Neural cell (in vitro differentiated cells): ENCODE measurements at regions not wholly inside any gene's neighbourhood (a gene's known extent, or its start where the extent isn't known, plus 50 kb on each side); places are given as distances from the start of the nearest gene placed in this dataset.

Experiments used
- EP300 ChIP-seq: fragments of 450-650 bp; conservative IDR thresholded peaks from 2 replicates; pipeline ENCODE4 v1.6.1; 2014; ENCODE audit warnings: antibody characterized with exemption, mild to moderate bottlenecking, moderate library complexity; ENCODE audit not compliant: poor library complexity, severe bottlenecking
- EZH2 ChIP-seq: fragments of 200-600, 300-800 bp; shearing (Covaris generic), sonication (generic); IDR thresholded peaks from 2 replicates; pipeline ENCODE4 v1.6.1; 2014; ENCODE audit warnings: antibody characterized with exemption, low read length, borderline replicate concordance, mild to moderate bottlenecking; ENCODE audit not compliant: insufficient read depth, poor library complexity, severe bottlenecking
- MXI1 ChIP-seq: fragments of 450-650 bp; conservative IDR thresholded peaks from 2 replicates; pipeline ENCODE4 v1.6.1; 2014; ENCODE audit warnings: antibody characterized with exemption, mild to moderate bottlenecking; ENCODE audit not compliant: poor library complexity, severe bottlenecking
- POLR2AphosphoS5 ChIP-seq: IDR thresholded peaks from 2 replicates; pipeline ENCODE4 v1.6.1; 2012
- RAD21 ChIP-seq: fragments of 450-650 bp; conservative IDR thresholded peaks from 2 replicates; pipeline ENCODE4 v1.6.1; 2014; ENCODE audit warnings: antibody characterized with exemption, mild to moderate bottlenecking, moderate library complexity
- SMC3 ChIP-seq: fragments of 450-650 bp; conservative IDR thresholded peaks from 2 replicates; pipeline ENCODE4 v1.6.1; 2014; ENCODE audit warnings: antibody characterized with exemption, mild to moderate bottlenecking, moderate library complexity; ENCODE audit not compliant: poor library complexity
- TAF1 ChIP-seq: IDR thresholded peaks from 2 replicates; pipeline ENCODE4 v1.6.1; 2012; ENCODE audit warnings: low read depth
- TF ChIP-seq, protein P1 (sequence below): fragments of 450-650 bp; IDR thresholded peaks from 2 replicates; pipeline ENCODE4 v1.5.1; 2014; ENCODE audit warnings: antibody characterized with exemption, mild to moderate bottlenecking, moderate library complexity; ENCODE audit not compliant: poor library complexity, severe bottlenecking
- TF ChIP-seq, protein P2 (sequence below): IDR thresholded peaks from 2 replicates; pipeline ENCODE4 v1.6.1; 2012; ENCODE audit warnings: borderline replicate concordance

DNA sequence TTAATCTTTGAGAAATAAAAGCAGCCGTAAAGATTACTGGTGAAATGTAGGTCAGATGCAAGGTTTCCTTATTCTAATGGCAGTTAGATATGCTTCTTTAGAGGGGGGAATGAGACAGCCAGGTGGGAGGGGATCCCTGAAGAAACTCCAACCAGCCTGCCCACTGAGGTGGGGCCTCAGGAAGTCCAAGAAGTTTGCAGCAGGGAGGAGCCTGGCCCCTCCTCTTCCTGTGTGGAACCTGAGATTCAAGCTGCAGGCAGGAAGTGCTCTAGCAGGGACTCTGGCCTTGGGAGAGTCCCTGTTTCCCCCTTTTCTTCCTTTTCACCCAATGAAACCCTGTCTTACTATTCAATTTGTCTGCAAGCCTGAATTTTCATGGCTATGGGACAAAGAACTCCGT lies 101.4 kb upstream of the SLITRK2 start:
- TF ChIP-seq, protein P1, sequence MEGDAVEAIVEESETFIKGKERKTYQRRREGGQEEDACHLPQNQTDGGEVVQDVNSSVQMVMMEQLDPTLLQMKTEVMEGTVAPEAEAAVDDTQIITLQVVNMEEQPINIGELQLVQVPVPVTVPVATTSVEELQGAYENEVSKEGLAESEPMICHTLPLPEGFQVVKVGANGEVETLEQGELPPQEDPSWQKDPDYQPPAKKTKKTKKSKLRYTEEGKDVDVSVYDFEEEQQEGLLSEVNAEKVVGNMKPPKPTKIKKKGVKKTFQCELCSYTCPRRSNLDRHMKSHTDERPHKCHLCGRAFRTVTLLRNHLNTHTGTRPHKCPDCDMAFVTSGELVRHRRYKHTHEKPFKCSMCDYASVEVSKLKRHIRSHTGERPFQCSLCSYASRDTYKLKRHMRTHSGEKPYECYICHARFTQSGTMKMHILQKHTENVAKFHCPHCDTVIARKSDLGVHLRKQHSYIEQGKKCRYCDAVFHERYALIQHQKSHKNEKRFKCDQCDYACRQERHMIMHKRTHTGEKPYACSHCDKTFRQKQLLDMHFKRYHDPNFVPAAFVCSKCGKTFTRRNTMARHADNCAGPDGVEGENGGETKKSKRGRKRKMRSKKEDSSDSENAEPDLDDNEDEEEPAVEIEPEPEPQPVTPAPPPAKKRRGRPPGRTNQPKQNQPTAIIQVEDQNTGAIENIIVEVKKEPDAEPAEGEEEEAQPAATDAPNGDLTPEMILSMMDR, result no peak
- no peak for TF ChIP-seq RAD21
- TF ChIP-seq TAF1, result no peak
- no peak for TF ChIP-seq EZH2
- no peak for TF ChIP-seq SMC3
- TF ChIP-seq POLR2AphosphoS5, result no peak
- TF ChIP-seq, protein P2, sequence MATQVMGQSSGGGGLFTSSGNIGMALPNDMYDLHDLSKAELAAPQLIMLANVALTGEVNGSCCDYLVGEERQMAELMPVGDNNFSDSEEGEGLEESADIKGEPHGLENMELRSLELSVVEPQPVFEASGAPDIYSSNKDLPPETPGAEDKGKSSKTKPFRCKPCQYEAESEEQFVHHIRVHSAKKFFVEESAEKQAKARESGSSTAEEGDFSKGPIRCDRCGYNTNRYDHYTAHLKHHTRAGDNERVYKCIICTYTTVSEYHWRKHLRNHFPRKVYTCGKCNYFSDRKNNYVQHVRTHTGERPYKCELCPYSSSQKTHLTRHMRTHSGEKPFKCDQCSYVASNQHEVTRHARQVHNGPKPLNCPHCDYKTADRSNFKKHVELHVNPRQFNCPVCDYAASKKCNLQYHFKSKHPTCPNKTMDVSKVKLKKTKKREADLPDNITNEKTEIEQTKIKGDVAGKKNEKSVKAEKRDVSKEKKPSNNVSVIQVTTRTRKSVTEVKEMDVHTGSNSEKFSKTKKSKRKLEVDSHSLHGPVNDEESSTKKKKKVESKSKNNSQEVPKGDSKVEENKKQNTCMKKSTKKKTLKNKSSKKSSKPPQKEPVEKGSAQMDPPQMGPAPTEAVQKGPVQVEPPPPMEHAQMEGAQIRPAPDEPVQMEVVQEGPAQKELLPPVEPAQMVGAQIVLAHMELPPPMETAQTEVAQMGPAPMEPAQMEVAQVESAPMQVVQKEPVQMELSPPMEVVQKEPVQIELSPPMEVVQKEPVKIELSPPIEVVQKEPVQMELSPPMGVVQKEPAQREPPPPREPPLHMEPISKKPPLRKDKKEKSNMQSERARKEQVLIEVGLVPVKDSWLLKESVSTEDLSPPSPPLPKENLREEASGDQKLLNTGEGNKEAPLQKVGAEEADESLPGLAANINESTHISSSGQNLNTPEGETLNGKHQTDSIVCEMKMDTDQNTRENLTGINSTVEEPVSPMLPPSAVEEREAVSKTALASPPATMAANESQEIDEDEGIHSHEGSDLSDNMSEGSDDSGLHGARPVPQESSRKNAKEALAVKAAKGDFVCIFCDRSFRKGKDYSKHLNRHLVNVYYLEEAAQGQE, result no peak
- TF ChIP-seq EP300, result no peak
- no peak for TF ChIP-seq MXI1
